ENCODE measurements at regions not wholly inside any gene's neighbourhood (a gene's known extent, or its start where the extent isn't known, plus 50 kb on each side); places are given as distances from the start of the nearest gene placed in this dataset.

DNA sequence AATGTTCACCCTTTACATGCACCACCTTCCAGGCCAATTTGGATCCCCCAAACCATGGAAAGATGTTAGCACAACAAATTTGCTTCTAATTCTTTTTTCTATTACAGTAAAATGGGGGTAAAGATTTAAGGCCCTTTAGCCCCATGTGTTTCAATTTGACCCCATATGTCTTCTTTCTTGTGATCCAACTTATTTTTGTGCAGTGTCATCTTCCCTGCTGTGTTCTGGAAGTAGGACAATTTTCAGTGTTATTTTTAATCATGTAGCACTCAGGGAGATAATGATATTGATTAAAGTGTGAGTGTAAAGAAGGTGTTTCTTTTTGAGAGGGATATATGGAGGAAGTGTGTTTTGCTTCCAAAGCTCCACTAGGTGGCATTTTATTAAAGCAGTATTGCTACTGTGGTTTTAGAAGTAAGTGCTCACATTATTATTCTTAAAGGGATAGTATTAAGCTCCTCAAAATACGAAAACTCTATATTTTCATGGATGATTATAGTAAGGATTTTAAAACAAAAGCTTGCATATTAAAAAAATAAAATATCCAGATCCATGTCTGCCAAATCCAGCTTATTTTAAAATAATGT lies 118.7 kb upstream of the ATP10B start:
- Mint-ChIP-seq H3K27ac (no peak overlapping the region), H3K36me3 (no peaks in the 10 kb centered on the region), H3K4me3 (no peak overlapping the region), H3K27me3 (peaks cover 6 to 7% of the 10 kb centered on the region in 2 donors), H3K4me1 (peaks cover 0 to 1% (median 0%) of the 10 kb centered on the region in 4 donors), H3K9me3 (no peaks in the 10 kb centered on the region)
- no peak overlapping the region for H3K4me3 ChIP-seq (ENCODE audit: low read length in 2 of 2)
- no peaks in the 10 kb centered on the region for H3K27me3 ChIP-seq (ENCODE audit: insufficient read depth, low read length)
- intact Hi-C loops (cut with micrococcal nuclease), result no loop called here
- no peak for DNase-seq
- ChIA-PET POLR2A (ENCODE audit: partially characterized antibody) (no interaction called here), CTCF (ENCODE audit: partially characterized antibody) (interaction anchor here (0.9 kb wide), 1 partner anchor 532 kb away, joined by 5 read pairs; no protein-coding TSS in a partner anchor)
- H3K4me1 ChIP-seq (ENCODE audit: insufficient read depth, low read length), result no peaks in the 10 kb centered on the region
- no peak overlapping the region for H3K27ac ChIP-seq (ENCODE audit: low read depth, low read length)
- H3K9me3 ChIP-seq (ENCODE audit: control insufficient read depth in 1 of 2, low read length in 2 of 2), result no peaks in the 10 kb centered on the region
- H3K36me3 ChIP-seq (ENCODE audit: insufficient read depth, low read length), result no peaks in the 10 kb centered on the region

DNA sequence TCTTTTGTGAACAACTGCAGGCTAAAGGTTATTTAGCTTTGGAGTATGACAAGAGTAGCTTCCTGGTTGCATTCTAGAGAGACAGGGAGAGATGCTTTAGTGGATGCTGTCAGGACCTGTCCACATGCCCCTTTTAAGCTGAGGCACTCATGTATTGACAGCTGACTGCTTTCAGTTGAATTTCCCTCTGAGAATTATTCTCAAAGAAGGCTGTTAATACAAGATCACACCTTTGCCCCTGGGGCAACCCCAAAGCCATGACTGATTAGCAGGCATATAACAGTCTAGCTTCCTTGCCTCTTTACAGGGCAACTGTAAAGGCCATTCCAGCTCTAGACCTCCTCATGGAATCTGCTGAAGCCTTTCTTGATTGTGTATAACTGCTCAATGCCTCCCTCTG lies 117.6 kb upstream of the ATP10B start:
- Mint-ChIP-seq H3K27ac (no peak overlapping the region), H3K9me3 (no peaks in the 10 kb centered on the region), H3K4me1 (peaks cover 0 to 1% (median 0%) of the 10 kb centered on the region in 4 donors), H3K36me3 (no peaks in the 10 kb centered on the region), H3K27me3 (peaks cover 5 to 7% of the 10 kb centered on the region in 2 donors), H3K4me3 (no peak overlapping the region)
- Histone ChIP-seq H3K4me3 (ENCODE audit: low read length in 2 of 2) (no peak overlapping the region), H3K27me3 (ENCODE audit: insufficient read depth, low read length) (no peaks in the 10 kb centered on the region), H3K4me1 (ENCODE audit: insufficient read depth, low read length) (no peaks in the 10 kb centered on the region), H3K36me3 (ENCODE audit: insufficient read depth, low read length) (no peaks in the 10 kb centered on the region), H3K9me3 (ENCODE audit: control insufficient read depth in 1 of 2, low read length in 2 of 2) (no peaks in the 10 kb centered on the region), H3K27ac (ENCODE audit: low read depth, low read length) (no peak overlapping the region)
- ChIA-PET POLR2A (ENCODE audit: partially characterized antibody) (no interaction called here), CTCF (ENCODE audit: partially characterized antibody) (interaction anchor here (0.9 kb wide), 1 partner anchor 14 kb away, joined by 3 read pairs; no protein-coding TSS in a partner anchor)
- intact Hi-C loops (cut with micrococcal nuclease), result no loop called here
- DNase-seq, result no peak

- Histone ChIP-seq H3K4me1 (ENCODE audit: insufficient read depth, low read length) (no peaks in the 10 kb centered on the region), H3K36me3 (ENCODE audit: insufficient read depth, low read length) (no peaks in the 10 kb centered on the region), H3K27me3 (ENCODE audit: insufficient read depth, low read length) (no peaks in the 10 kb centered on the region), H3K4me3 (ENCODE audit: low read length in 2 of 2) (no peak overlapping the region), H3K9me3 (ENCODE audit: control insufficient read depth in 1 of 2, low read length in 2 of 2) (no peaks in the 10 kb centered on the region), H3K27ac (ENCODE audit: low read depth, low read length) (no peak overlapping the region)
- Mint-ChIP-seq H3K4me3 (no peak overlapping the region), H3K9me3 (no peaks in the 10 kb centered on the region), H3K27ac (no peak overlapping the region), H3K36me3 (no peaks in the 10 kb centered on the region), H3K4me1 (peaks cover 0 to 1% (median 0%) of the 10 kb centered on the region in 4 donors), H3K27me3 (peaks cover 1 to 4% of the 10 kb centered on the region in 2 donors)
- intact Hi-C loops (cut with micrococcal nuclease), result no loop called here
- DNase-seq, result no peak
- ChIA-PET POLR2A (ENCODE audit: partially characterized antibody) (no interaction called here), CTCF (ENCODE audit: partially characterized antibody) (no interaction called here)
These were observed 116.5 kb upstream of the ATP10B start for GRCh38 chr5:160968480-160968879.

GRCh38 chr5:160966921-160967320 lies 114.9 kb upstream of the ATP10B start:
- Histone ChIP-seq H3K9me3 (ENCODE audit: control insufficient read depth in 1 of 2, low read length in 2 of 2) (no peaks in the 10 kb centered on the region), H3K36me3 (ENCODE audit: insufficient read depth, low read length) (no peaks in the 10 kb centered on the region), H3K27ac (ENCODE audit: low read depth, low read length) (no peak overlapping the region), H3K4me3 (ENCODE audit: low read length in 2 of 2) (no peak overlapping the region), H3K27me3 (ENCODE audit: insufficient read depth, low read length) (no peaks in the 10 kb centered on the region), H3K4me1 (ENCODE audit: insufficient read depth, low read length) (no peaks in the 10 kb centered on the region)
- Mint-ChIP-seq H3K27me3 (peaks cover 0 to 4% of the 10 kb centered on the region in 2 donors), H3K4me1 (peaks cover 0 to 1% (median 0%) of the 10 kb centered on the region in 4 donors), H3K9me3 (no peaks in the 10 kb centered on the region), H3K27ac (no peak overlapping the region), H3K4me3 (no peak overlapping the region), H3K36me3 (no peaks in the 10 kb centered on the region)
- ChIA-PET CTCF (ENCODE audit: partially characterized antibody) (no interaction called here), POLR2A (ENCODE audit: partially characterized antibody) (no interaction called here)
- DNase-seq, result no peak
- intact Hi-C loops (cut with micrococcal nuclease), result no loop called here

GRCh38 chr5:160961761-160962160 lies 109.8 kb upstream of the ATP10B start:
- Mint-ChIP-seq H3K4me3 (no peak overlapping the region), H3K27ac (no peak overlapping the region), H3K9me3 (peaks cover 0 to 1% (median 0%) of the 10 kb centered on the region in 8 donors), H3K27me3 (peaks cover 2% of the 10 kb centered on the region in 2 donors), H3K36me3 (no peaks in the 10 kb centered on the region), H3K4me1 (no peaks in the 10 kb centered on the region)
- intact Hi-C loops (cut with micrococcal nuclease), result no loop called here
- Histone ChIP-seq H3K36me3 (ENCODE audit: insufficient read depth, low read length) (no peaks in the 10 kb centered on the region), H3K27me3 (ENCODE audit: insufficient read depth, low read length) (no peaks in the 10 kb centered on the region), H3K4me1 (ENCODE audit: insufficient read depth, low read length) (no peaks in the 10 kb centered on the region), H3K9me3 (ENCODE audit: control insufficient read depth in 1 of 2, low read length in 2 of 2) (no peaks in the 10 kb centered on the region), H3K27ac (ENCODE audit: low read depth, low read length) (no peak overlapping the region), H3K4me3 (ENCODE audit: low read length in 2 of 2) (no peak overlapping the region)
- DNase-seq, result no peak
- ChIA-PET POLR2A (ENCODE audit: partially characterized antibody) (no interaction called here), CTCF (ENCODE audit: partially characterized antibody) (no interaction called here)

GRCh38 chr5:160961038-160961437 lies 109.0 kb upstream of the ATP10B start:
- Mint-ChIP-seq H3K27me3 (peaks cover 2% of the 10 kb centered on the region in 2 donors), H3K9me3 (peaks cover 0 to 1% (median 0%) of the 10 kb centered on the region in 8 donors), H3K4me1 (no peaks in the 10 kb centered on the region), H3K27ac (no peak overlapping the region), H3K4me3 (no peak overlapping the region), H3K36me3 (no peaks in the 10 kb centered on the region)
- Histone ChIP-seq H3K4me3 (ENCODE audit: low read length in 2 of 2) (no peak overlapping the region), H3K27me3 (ENCODE audit: insufficient read depth, low read length) (no peaks in the 10 kb centered on the region), H3K4me1 (ENCODE audit: insufficient read depth, low read length) (no peaks in the 10 kb centered on the region), H3K27ac (ENCODE audit: low read depth, low read length) (no peak overlapping the region), H3K9me3 (ENCODE audit: control insufficient read depth in 1 of 2, low read length in 2 of 2) (no peaks in the 10 kb centered on the region), H3K36me3 (ENCODE audit: insufficient read depth, low read length) (no peaks in the 10 kb centered on the region)
- DNase-seq, result no peak
- CTCF ChIA-PET (ENCODE audit: partially characterized antibody), result no interaction called here
- POLR2A ChIA-PET (ENCODE audit: partially characterized antibody), result no interaction called here
- intact Hi-C loops (cut with micrococcal nuclease), result no loop called here

DNA sequence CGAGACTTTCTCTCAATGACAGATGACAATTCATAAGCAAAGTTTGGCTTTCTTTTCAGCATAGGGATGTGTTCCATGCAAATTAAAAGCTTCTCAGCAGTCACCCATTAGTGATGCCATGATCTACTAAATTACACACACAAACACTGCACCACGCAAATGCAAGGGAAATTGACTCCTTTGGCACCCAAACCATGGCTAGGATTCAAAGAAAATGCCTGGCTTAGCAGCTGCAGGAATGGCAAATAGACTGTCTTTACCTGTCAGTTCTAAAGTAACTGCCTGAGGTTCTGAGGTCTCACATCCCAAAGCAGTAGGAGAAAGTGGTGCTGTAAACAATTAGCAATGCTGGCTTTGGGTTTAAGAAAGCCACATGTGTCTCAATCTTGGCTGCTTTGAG lies 108.6 kb upstream of the ATP10B start:
- Histone ChIP-seq H3K4me3 (ENCODE audit: low read length in 2 of 2) (no peak overlapping the region), H3K36me3 (ENCODE audit: insufficient read depth, low read length) (no peaks in the 10 kb centered on the region), H3K27ac (ENCODE audit: low read depth, low read length) (no peak overlapping the region), H3K4me1 (ENCODE audit: insufficient read depth, low read length) (no peaks in the 10 kb centered on the region), H3K9me3 (ENCODE audit: control insufficient read depth in 1 of 2, low read length in 2 of 2) (no peaks in the 10 kb centered on the region), H3K27me3 (ENCODE audit: insufficient read depth, low read length) (no peaks in the 10 kb centered on the region)
- no peaks in the 10 kb centered on the region for H3K36me3 Mint-ChIP-seq
- intact Hi-C loops (cut with micrococcal nuclease), result no loop called here
- no peak for DNase-seq
- no peak overlapping the region for H3K4me3 Mint-ChIP-seq
- H3K27ac Mint-ChIP-seq, result no peak overlapping the region
- H3K4me1 Mint-ChIP-seq, result no peaks in the 10 kb centered on the region
- H3K27me3 Mint-ChIP-seq, result peaks cover 2% of the 10 kb centered on the region in 2 donors
- POLR2A ChIA-PET (ENCODE audit: partially characterized antibody), result no interaction called here
- peaks cover 0 to 1% (median 0%) of the 10 kb centered on the region in 8 donors for H3K9me3 Mint-ChIP-seq
- CTCF ChIA-PET (ENCODE audit: partially characterized antibody), result no interaction called here

GRCh38 chr5:160959804-160960203 lies 107.8 kb upstream of the ATP10B start:
- Mint-ChIP-seq H3K36me3 (no peaks in the 10 kb centered on the region), H3K27ac (no peak overlapping the region), H3K4me1 (no peaks in the 10 kb centered on the region), H3K4me3 (no peak overlapping the region), H3K9me3 (peaks cover 0 to 1% (median 0%) of the 10 kb centered on the region in 8 donors), H3K27me3 (peaks cover 2% of the 10 kb centered on the region in 2 donors)
- intact Hi-C loops (cut with micrococcal nuclease), result no loop called here
- Histone ChIP-seq H3K27me3 (ENCODE audit: insufficient read depth, low read length) (no peaks in the 10 kb centered on the region), H3K4me3 (ENCODE audit: low read length in 2 of 2) (no peak overlapping the region), H3K4me1 (ENCODE audit: insufficient read depth, low read length) (no peaks in the 10 kb centered on the region), H3K36me3 (ENCODE audit: insufficient read depth, low read length) (no peaks in the 10 kb centered on the region), H3K27ac (ENCODE audit: low read depth, low read length) (no peak overlapping the region), H3K9me3 (ENCODE audit: control insufficient read depth in 1 of 2, low read length in 2 of 2) (no peaks in the 10 kb centered on the region)
- ChIA-PET CTCF (ENCODE audit: partially characterized antibody) (no interaction called here), POLR2A (ENCODE audit: partially characterized antibody) (no interaction called here)
- no peak for DNase-seq

Data from CD4-positive, alpha-beta memory T cell (primary cell).